ENCODE measurements at regions not wholly inside any gene's neighbourhood (a gene's known extent, or its start where the extent isn't known, plus 50 kb on each side); places are given as distances from the start of the nearest gene placed in this dataset.

DNA sequence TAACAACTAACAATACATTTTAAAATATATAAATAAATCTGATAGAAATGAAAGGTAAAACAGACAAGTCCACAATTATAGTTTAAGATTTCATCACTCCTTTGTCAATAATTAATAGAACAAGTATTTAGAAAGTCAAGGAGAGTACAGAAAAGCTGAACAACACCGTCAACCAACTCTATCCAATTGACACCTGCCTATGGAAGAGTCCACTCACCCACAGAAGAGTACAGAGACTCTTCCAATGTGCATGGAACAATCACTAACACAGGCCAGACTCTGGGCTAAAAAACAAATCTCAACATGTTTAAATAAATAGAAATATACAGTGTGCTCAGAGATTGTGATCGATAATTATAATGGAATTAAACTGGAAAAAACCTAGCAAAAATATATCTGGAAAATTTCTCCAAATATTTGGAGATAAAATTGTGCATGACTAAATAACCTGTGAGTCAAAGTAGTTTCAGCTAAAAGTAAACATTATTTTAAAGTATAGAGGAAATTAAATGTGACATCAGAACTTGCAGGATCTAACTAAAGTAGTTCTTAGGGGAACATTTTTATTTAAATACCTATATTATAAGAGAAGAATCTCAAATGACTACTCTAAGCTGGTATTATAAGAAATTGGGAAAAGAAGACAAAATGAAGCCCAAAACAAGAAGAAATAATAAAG, 109.9 kb upstream of the EGFR start:
- Histone ChIP-seq H3K27ac (no peak overlapping the region), H3K4me3 (no peak overlapping the region), H3K9me3 (peaks cover 4% of the 10 kb centered on the region), H3K36me3 (no peaks in the 10 kb centered on the region), H3K4me1 (ENCODE audit: control insufficient read depth in 1 of 2, low read depth in 2 of 2) (no peaks in the 10 kb centered on the region), H3K27me3 (replicated peaks; ENCODE audit: insufficient read depth) (no peaks in the 10 kb centered on the region)
- TF ChIP-seq, protein P1, sequence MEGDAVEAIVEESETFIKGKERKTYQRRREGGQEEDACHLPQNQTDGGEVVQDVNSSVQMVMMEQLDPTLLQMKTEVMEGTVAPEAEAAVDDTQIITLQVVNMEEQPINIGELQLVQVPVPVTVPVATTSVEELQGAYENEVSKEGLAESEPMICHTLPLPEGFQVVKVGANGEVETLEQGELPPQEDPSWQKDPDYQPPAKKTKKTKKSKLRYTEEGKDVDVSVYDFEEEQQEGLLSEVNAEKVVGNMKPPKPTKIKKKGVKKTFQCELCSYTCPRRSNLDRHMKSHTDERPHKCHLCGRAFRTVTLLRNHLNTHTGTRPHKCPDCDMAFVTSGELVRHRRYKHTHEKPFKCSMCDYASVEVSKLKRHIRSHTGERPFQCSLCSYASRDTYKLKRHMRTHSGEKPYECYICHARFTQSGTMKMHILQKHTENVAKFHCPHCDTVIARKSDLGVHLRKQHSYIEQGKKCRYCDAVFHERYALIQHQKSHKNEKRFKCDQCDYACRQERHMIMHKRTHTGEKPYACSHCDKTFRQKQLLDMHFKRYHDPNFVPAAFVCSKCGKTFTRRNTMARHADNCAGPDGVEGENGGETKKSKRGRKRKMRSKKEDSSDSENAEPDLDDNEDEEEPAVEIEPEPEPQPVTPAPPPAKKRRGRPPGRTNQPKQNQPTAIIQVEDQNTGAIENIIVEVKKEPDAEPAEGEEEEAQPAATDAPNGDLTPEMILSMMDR (IDR thresholded peaks at IDR 0.05), result no peak
- ATAC-seq (ENCODE audit: insufficient number of reproducible peaks, low FRiP score, low read depth) (no peak), DNase-seq (ENCODE audit: low spot score) (no peak)

DNA sequence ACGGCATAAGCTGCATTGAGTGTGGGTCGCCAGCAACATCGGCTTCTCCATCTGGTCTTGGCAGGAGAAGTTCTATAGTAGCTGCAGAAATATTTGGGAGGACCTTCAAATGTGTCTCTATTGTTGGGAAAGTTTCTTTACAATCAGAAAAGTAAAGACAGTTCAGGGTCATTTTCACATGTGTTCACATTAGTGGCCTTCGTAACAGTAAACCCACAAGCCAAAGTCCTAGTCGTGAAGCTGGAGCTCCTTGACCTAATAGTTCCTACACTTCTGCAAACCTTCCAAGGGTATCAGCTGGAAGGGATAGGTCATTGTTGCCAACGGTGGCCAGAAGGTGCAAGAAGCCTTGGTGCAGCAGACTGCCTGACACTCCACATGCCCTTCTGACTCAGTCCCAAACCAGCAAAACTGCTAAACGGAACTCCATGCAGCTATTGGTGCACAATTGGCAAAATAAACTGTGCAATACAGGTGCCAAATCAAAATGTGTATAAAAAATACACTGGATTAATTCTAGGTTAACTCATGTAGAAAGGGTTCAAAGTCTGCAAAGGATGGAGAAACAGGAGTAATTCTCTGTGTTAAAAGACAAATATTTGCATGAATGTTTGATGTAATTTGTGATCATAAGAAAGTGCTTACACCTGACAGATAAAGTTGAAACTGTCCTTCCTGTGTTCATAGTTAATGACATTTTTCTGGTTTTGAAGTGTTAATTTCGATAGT, 102.8 kb upstream of the EGFR start:
- Histone ChIP-seq H3K4me1 (ENCODE audit: control insufficient read depth in 1 of 2, low read depth in 2 of 2) (no peaks in the 10 kb centered on the region), H3K36me3 (no peaks in the 10 kb centered on the region), H3K27me3 (replicated peaks; ENCODE audit: insufficient read depth) (no peaks in the 10 kb centered on the region), H3K4me3 (no peak overlapping the region), H3K9me3 (no peaks in the 10 kb centered on the region), H3K27ac (no peak overlapping the region)
- TF ChIP-seq, protein P1 (IDR thresholded peaks at IDR 0.05), result no peak
- DNase-seq (ENCODE audit: low spot score) (no peak), ATAC-seq (ENCODE audit: insufficient number of reproducible peaks, low FRiP score, low read depth) (no peak)

DNA sequence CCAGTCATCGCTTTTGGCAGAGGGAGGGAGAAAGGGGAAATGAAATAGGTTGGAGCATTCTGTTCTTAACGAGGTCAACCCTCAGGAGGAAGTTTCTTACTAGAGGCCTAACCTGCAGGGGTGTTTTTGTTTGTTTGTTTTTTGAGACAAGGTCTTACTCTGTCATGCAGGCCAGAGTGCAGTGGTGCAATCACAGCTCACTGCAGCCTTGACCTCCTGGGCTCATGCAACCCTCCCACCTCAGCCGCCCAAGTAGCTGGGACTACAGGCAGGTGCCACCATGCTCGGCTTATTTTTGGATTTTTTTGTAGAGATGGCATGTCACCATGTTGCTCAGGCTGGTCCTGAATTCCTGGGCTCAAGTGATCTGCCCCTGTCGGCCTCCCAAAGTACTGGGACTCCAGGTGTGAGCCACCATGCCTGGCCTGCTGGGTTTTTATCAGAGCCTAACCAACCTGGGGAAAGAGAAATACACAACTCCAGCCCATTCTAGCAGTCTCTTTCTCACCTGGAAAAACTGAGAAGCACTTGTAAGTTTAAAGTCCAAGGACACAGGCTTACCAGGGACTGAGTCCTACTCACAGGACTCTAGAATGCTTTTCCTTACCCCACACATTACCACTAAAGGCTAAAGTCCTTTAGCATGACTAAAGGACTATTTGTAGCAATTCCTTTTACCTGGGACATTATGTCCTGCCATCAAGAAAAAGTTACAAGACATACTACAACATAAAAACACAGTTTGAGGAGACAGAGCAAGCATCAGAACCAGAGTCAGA, 101.0 kb upstream of the EGFR start:
- Histone ChIP-seq H3K9me3 (no peaks in the 10 kb centered on the region), H3K27me3 (replicated peaks; ENCODE audit: insufficient read depth) (no peaks in the 10 kb centered on the region), H3K4me3 (no peak overlapping the region), H3K36me3 (no peaks in the 10 kb centered on the region), H3K27ac (no peak overlapping the region), H3K4me1 (ENCODE audit: control insufficient read depth in 1 of 2, low read depth in 2 of 2) (no peaks in the 10 kb centered on the region)
- TF ChIP-seq, protein P1 (IDR thresholded peaks at IDR 0.05), result no peak
- ATAC-seq (ENCODE audit: insufficient number of reproducible peaks, low FRiP score, low read depth) (no peak), DNase-seq (ENCODE audit: low spot score) (no peak)

DNA sequence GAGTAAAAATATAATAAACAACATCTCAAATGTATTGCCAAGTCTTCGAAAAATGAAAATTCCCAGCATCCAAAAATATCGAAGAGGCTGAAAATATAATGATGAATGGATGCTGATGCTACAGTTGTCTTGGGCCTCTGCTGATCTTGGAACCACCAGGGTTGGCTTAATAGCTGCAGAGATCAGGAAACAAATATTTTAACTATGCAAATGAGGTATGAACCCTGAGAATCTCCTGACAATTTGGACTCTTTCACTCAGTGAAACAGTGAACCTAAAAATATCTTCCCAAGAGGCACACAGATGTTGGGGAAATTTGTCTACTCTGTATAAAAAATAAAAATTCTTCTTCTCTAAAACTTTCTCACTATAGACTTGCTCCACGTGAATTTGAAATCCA, 97.7 kb upstream of the EGFR start:
- H3K4me1 ChIP-seq (ENCODE audit: control insufficient read depth in 1 of 2, low read depth in 2 of 2), result no peaks in the 10 kb centered on the region
- no peaks in the 10 kb centered on the region for H3K27me3 ChIP-seq (replicated peaks; ENCODE audit: insufficient read depth)
- TF ChIP-seq, protein P1 (IDR thresholded peaks at IDR 0.05), result no peak
- no peak overlapping the region for H3K27ac ChIP-seq
- ATAC-seq (ENCODE audit: insufficient number of reproducible peaks, low FRiP score, low read depth), result no peak
- no peaks in the 10 kb centered on the region for H3K9me3 ChIP-seq
- no peak overlapping the region for H3K4me3 ChIP-seq
- DNase-seq (ENCODE audit: low spot score), result no peak
- H3K36me3 ChIP-seq, result no peaks in the 10 kb centered on the region

DNA sequence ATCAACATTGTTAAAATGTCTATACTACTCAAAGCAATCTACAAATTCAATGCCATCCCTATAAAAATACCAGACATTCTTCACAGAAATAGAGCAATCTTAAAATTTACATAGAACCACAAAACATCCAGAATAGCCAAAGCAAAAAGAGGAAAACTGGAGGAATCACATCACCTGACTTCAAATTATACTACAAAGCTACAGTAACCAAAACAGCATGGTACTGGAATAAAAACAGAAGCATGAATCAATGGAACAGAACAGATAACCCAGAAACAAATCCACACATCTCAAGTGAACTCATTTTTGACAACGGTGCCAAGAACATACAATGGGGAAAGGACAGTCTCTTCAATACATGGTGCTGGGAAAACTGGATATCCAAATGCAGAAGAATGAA, 87.3 kb upstream of the EGFR start:
- TF ChIP-seq, protein P1 (IDR thresholded peaks at IDR 0.05), result no peak
- H3K4me3 ChIP-seq, result no peak overlapping the region
- H3K36me3 ChIP-seq, result no peaks in the 10 kb centered on the region
- no peaks in the 10 kb centered on the region for H3K27me3 ChIP-seq (replicated peaks; ENCODE audit: insufficient read depth)
- DNase-seq (ENCODE audit: low spot score) (no peak), ATAC-seq (ENCODE audit: insufficient number of reproducible peaks, low FRiP score, low read depth) (no peak)
- H3K27ac ChIP-seq, result no peak overlapping the region
- H3K4me1 ChIP-seq (ENCODE audit: control insufficient read depth in 1 of 2, low read depth in 2 of 2), result peaks cover 0 to 9% of the 10 kb centered on the region in 2 donors
- no peaks in the 10 kb centered on the region for H3K9me3 ChIP-seq
